ENCODE measurements at regions not wholly inside any gene's neighbourhood (a gene's known extent, or its start where the extent isn't known, plus 50 kb on each side); places are given as distances from the start of the nearest gene placed in this dataset.
"Not testable (repeated sequence)": the region's sequence is repeated elsewhere in the genome, so short reads cannot be mapped to it uniquely, and the experiment has no call there.

GRCh38 chr5:21467544-21467943 lies 1385.6 kb downstream of the CDH12 start:
- not testable (repeated sequence) for TF ChIP-seq POLR2AphosphoS5, POLR2A (IDR thresholded peaks at IDR 0.05)
- TF ChIP-seq, protein P1, sequence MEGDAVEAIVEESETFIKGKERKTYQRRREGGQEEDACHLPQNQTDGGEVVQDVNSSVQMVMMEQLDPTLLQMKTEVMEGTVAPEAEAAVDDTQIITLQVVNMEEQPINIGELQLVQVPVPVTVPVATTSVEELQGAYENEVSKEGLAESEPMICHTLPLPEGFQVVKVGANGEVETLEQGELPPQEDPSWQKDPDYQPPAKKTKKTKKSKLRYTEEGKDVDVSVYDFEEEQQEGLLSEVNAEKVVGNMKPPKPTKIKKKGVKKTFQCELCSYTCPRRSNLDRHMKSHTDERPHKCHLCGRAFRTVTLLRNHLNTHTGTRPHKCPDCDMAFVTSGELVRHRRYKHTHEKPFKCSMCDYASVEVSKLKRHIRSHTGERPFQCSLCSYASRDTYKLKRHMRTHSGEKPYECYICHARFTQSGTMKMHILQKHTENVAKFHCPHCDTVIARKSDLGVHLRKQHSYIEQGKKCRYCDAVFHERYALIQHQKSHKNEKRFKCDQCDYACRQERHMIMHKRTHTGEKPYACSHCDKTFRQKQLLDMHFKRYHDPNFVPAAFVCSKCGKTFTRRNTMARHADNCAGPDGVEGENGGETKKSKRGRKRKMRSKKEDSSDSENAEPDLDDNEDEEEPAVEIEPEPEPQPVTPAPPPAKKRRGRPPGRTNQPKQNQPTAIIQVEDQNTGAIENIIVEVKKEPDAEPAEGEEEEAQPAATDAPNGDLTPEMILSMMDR (IDR thresholded peaks at IDR 0.05) = not testable (repeated sequence)
